Fibroblast of lung (primary cell): ENCODE measurements at regions not wholly inside any gene's neighbourhood (a gene's known extent, or its start where the extent isn't known, plus 50 kb on each side); places are given as distances from the start of the nearest gene placed in this dataset.

Experiments used
- DNase-seq, 2 donors: peaks; one replicate each; pipeline versions ENCODE4 v3.0.0 to v3.0.0-alpha.2; 2010; ENCODE audit warnings: low read depth in 2 of 2
- H2AFZ ChIP-seq: 2 replicates; pipeline ENCODE4 v1.5.1; 2012; ENCODE audit warnings: low read length, control low read depth, inconsistent platforms
- H3K27ac ChIP-seq: 2 replicates; pipeline ENCODE4 v1.5.1; 2011; ENCODE audit warnings: low read length, control low read depth; ENCODE audit not compliant: insufficient read depth
- H3K27me3 ChIP-seq: 2 replicates; pipeline ENCODE4 v1.5.1; 2011; ENCODE audit warnings: mild to moderate bottlenecking, low read length; ENCODE audit not compliant: control insufficient read depth, insufficient read depth
- H3K36me3 ChIP-seq: 2 replicates; pipeline ENCODE4 v1.5.1; 2011; ENCODE audit warnings: low read length; ENCODE audit not compliant: control insufficient read depth, insufficient read depth
- H3K4me1 ChIP-seq: 2 replicates; pipeline ENCODE4 v1.5.1; 2011; ENCODE audit warnings: low read length; ENCODE audit not compliant: control insufficient read depth, insufficient read depth; ENCODE audit errors: extremely low read depth
- H3K4me2 ChIP-seq: 2 replicates; pipeline ENCODE4 v1.5.1; 2011; ENCODE audit warnings: low read length, control low read depth; ENCODE audit not compliant: insufficient read depth; ENCODE audit errors: extremely low read depth
- H3K4me3 ChIP-seq, 4 experiments: fragments of 200-600 bp in 1 of 4; sonication (generic) in 1 of 4; replicated peaks in 1 of 4; 2 replicates each; pipeline ENCODE4 v1.5.1; 2011 to 2016; ENCODE audit warnings: low read length in 4 of 4, low read depth in 3 of 4, mild to moderate bottlenecking in 3 of 4, control low read depth in 2 of 4, inconsistent platforms in 1 of 4, mixed read lengths in 1 of 4; ENCODE audit not compliant: insufficient read depth in 1 of 4; ENCODE audit errors: control extremely low read depth in 1 of 4
- H3K79me2 ChIP-seq: 2 replicates; pipeline ENCODE4 v1.5.1; 2012; ENCODE audit warnings: mild to moderate bottlenecking, low read length, inconsistent platforms; ENCODE audit not compliant: control insufficient read depth, insufficient read depth
- H3K9ac ChIP-seq: 2 replicates; pipeline ENCODE4 v1.5.1; 2011; ENCODE audit warnings: mild to moderate bottlenecking, low read length, control low read depth; ENCODE audit not compliant: insufficient read depth
- H3K9me3 ChIP-seq: 2 replicates; pipeline ENCODE4 v1.5.1; 2012; ENCODE audit warnings: low read depth, low read length; ENCODE audit not compliant: control insufficient read depth, insufficient read depth
- H4K20me1 ChIP-seq: 2 replicates; pipeline ENCODE4 v1.5.1; 2011; ENCODE audit warnings: low read length; ENCODE audit not compliant: control insufficient read depth, insufficient read depth; ENCODE audit errors: extremely low read depth
- CTCF ChIP-seq, 2 donors: IDR thresholded peaks in 1 of 2; conservative IDR thresholded peaks in 1 of 2; 1 replicate in 1 of 2; 2 replicates in 1 of 2; pipeline ENCODE4 v1.5.1; 2011 to 2012; ENCODE audit warnings: low read length in 2 of 2, control low read depth in 1 of 2, inconsistent platforms in 1 of 2, low read depth in 1 of 2, mild to moderate bottlenecking in 1 of 2
- EZH2 ChIP-seq: IDR thresholded peaks from 2 replicates; pipeline ENCODE4 v1.5.1; 2012; ENCODE audit warnings: low read length, control low read depth, mild to moderate bottlenecking; ENCODE audit errors: missing control alignments

- Histone ChIP-seq H3K27me3 (no peaks in the 10 kb centered on the region), H3K4me1 (no peaks in the 10 kb centered on the region), H3K79me2 (no peaks in the 10 kb centered on the region), H3K9me3 (no peaks in the 10 kb centered on the region), H3K27ac (no peak overlapping the region), H3K4me2 (no peak overlapping the region), H3K9ac (no peak overlapping the region), H3K36me3 (no peaks in the 10 kb centered on the region), H4K20me1 (no peaks in the 10 kb centered on the region), H2AFZ (no peak overlapping the region), H3K4me3 (no peak overlapping the region)
- peak in 1 of 2 donors; percentile 38 for DNase-seq
- no peak for TF ChIP-seq EZH2
- no peak for TF ChIP-seq CTCF (conservative IDR thresholded peaks at IDR 0.05 in 1 of 2, IDR thresholded peaks at IDR 0.05 in 1 of 2; ENCODE audit: low read depth in 1 of 2, low read length in 2 of 2)
Measured at GRCh38 chr5:144105371-144105770, 65.1 kb downstream of the YIPF5 start.

- Histone ChIP-seq H3K36me3 (no peaks in the 10 kb centered on the region), H3K79me2 (no peaks in the 10 kb centered on the region), H3K9me3 (no peaks in the 10 kb centered on the region), H2AFZ (no peak overlapping the region), H3K4me2 (no peak overlapping the region), H3K4me1 (no peaks in the 10 kb centered on the region), H3K27me3 (no peaks in the 10 kb centered on the region), H3K4me3 (no peak overlapping the region), H3K27ac (no peak overlapping the region), H3K9ac (no peak overlapping the region), H4K20me1 (no peaks in the 10 kb centered on the region)
- peak in 1 of 2 donors; percentile 34 for DNase-seq
- TF ChIP-seq EZH2 (no peak), CTCF (conservative IDR thresholded peaks at IDR 0.05 in 1 of 2, IDR thresholded peaks at IDR 0.05 in 1 of 2; ENCODE audit: low read depth in 1 of 2, low read length in 2 of 2) (no peak)
Measured at GRCh38 chr5:144108131-144108530, 62.3 kb downstream of the YIPF5 start.
